Kidney (tissue), 13 donors: ENCODE measurements at regions not wholly inside any gene's neighbourhood (a gene's known extent, or its start where the extent isn't known, plus 50 kb on each side); places are given as distances from the start of the nearest gene placed in this dataset.

Experiments
- DNase-seq, 5 donors: peaks; one replicate each; pipeline ENCODE4 v3.0.0-alpha.2; 2013 to 2020
- FAIRE-seq: peaks from 2 replicates; lab custom pipeline; 2012; peaks lifted over from hg19 to GRCh38; lab: Jason Lieb, UNC
- H3K27ac ChIP-seq, 2 donors: one replicate each; pipeline ENCODE4 v1.7.0; 2013; ENCODE audit warnings: low read depth in 2 of 2, low read length in 2 of 2, inconsistent platforms in 1 of 2
- H3K27me3 ChIP-seq: one replicate; pipeline ENCODE4 v1.7.1; 2013; ENCODE audit warnings: low read length, inconsistent platforms; ENCODE audit not compliant: control insufficient read depth, insufficient read depth
- H3K36me3 ChIP-seq, 3 donors: one replicate each; pipeline versions ENCODE4 v1.7.0 to v1.7.1; 2013; ENCODE audit warnings: low read length in 3 of 3, control low read depth in 1 of 3, inconsistent platforms in 1 of 3; ENCODE audit not compliant: insufficient read depth in 3 of 3, control insufficient read depth in 2 of 3
- H3K4me1 ChIP-seq, 3 donors: one replicate each; pipeline versions ENCODE4 v1.7.0 to v1.7.1; 2013; ENCODE audit warnings: low read length in 3 of 3, inconsistent platforms in 1 of 3, low read depth in 1 of 3; ENCODE audit not compliant: control insufficient read depth in 2 of 3, insufficient read depth in 2 of 3
- H3K4me3 ChIP-seq, 3 donors: one replicate each; pipeline versions ENCODE4 v1.7.0 to v1.8.1; 2013; ENCODE audit warnings: low read length in 3 of 3, control low read depth in 1 of 3, inconsistent platforms in 1 of 3
- H3K9ac ChIP-seq, 3 donors: one replicate each; pipeline versions ENCODE4 v1.7.0 to v1.7.1; 2013; ENCODE audit warnings: low read length in 3 of 3, control low read depth in 1 of 3, inconsistent platforms in 1 of 3
- H3K9me3 ChIP-seq, 3 donors: one replicate each; pipeline versions ENCODE4 v1.7.0 to v1.7.1; 2013; ENCODE audit warnings: low read length in 3 of 3, control low read depth in 1 of 3, inconsistent platforms in 1 of 3; ENCODE audit not compliant: control insufficient read depth in 2 of 3, insufficient read depth in 1 of 3
- CTCF ChIP-seq: IDR thresholded peaks from 3 replicates; pipeline ENCODE4 v1.5.1; 2012; ENCODE audit warnings: mild to moderate bottlenecking, moderate library complexity, borderline replicate concordance; ENCODE audit not compliant: insufficient read depth; ENCODE audit errors: extremely low read depth
- intact Hi-C: fragments of 100-400 bp; cut with DNase I; formaldehyde crosslinking; loops from one replicate; pipeline ENCODE4 v1.11.1; 2022
- donor health status: control.
- donor health status: control.
- donor health status: control.
- donor health status: control.
- donor health status: control.
- donor health status: DM: yes; HTN: yes; CAD: no.
- donor health status: Normal renal cell carcinoma (clear cell type).

- Histone ChIP-seq H3K4me3 (no peak overlapping the region), H3K36me3 (no peaks in the 10 kb centered on the region), H3K27me3 (no peaks in the 10 kb centered on the region), H3K9ac (no peak overlapping the region), H3K27ac (no peak overlapping the region), H3K9me3 (no peaks in the 10 kb centered on the region), H3K4me1 (peaks cover 4 to 13% (median 10%) of the 10 kb centered on the region in 3 donors)
- DNase-seq (peak in 3 of 5 donors; percentile 32 to 88 (median 63)), FAIRE-seq (no peak)
- TF ChIP-seq CTCF: no peak
- intact Hi-C loops: no loop called here
Measured at GRCh38 chr5:56523790-56524575, 290.9 kb upstream of the ANKRD55 start.

- peaks cover 4 to 13% (median 10%) of the 10 kb centered on the region in 3 donors for H3K4me1 ChIP-seq
- H3K9me3 ChIP-seq: no peaks in the 10 kb centered on the region
- no peak overlapping the region for H3K9ac ChIP-seq
- intact Hi-C loops: no loop called here
- no peaks in the 10 kb centered on the region for H3K27me3 ChIP-seq
- peak; percentile 81 for FAIRE-seq
- TF ChIP-seq CTCF: no peak
- peak overlapping the region in 1 of 2 donors; percentile 36 for H3K27ac ChIP-seq
- H3K4me3 ChIP-seq: no peak overlapping the region
- no peaks in the 10 kb centered on the region for H3K36me3 ChIP-seq
- peak in 2 of 5 donors; percentile 12 to 72 for DNase-seq
Measured at GRCh38 chr5:56522960-56523359, 289.8 kb upstream of the ANKRD55 start.

- intact Hi-C loops: no loop called here
Measured at GRCh38 chr5:56522169-56522568, 289.0 kb upstream of the ANKRD55 start.

More at GRCh38 chr5:56522169-56522568, 289.0 kb upstream of the ANKRD55 start:
- no peak for DNase-seq
- no peak for FAIRE-seq
- Histone ChIP-seq H3K27ac (no peak overlapping the region), H3K36me3 (no peaks in the 10 kb centered on the region), H3K4me1 (peaks cover 4 to 16% (median 13%) of the 10 kb centered on the region in 3 donors), H3K9ac (no peak overlapping the region), H3K27me3 (no peaks in the 10 kb centered on the region), H3K9me3 (no peaks in the 10 kb centered on the region), H3K4me3 (no peak overlapping the region)
- no peak for TF ChIP-seq CTCF
